LNCaP clone FGC (cell line): ENCODE measurements at regions not wholly inside any gene's neighbourhood (a gene's known extent, or its start where the extent isn't known, plus 50 kb on each side); places are given as distances from the start of the nearest gene placed in this dataset.
A peak's percentile ranks its signal among the peaks of the same experiment; 100 is the strongest.
"Not testable (repeated sequence)": the region's sequence is repeated elsewhere in the genome, so short reads cannot be mapped to it uniquely, and the experiment has no call there.

Source experiments
- DNase-seq: peaks from one replicate; pipeline ENCODE4 v3.0.0-alpha.2; 2011; ENCODE audit warnings: low read depth
- H3K4me3 ChIP-seq: 2 replicates; pipeline ENCODE4 v1.5.1; 2011; ENCODE audit warnings: mild to moderate bottlenecking, low read depth, low read length, control low read depth
- TF ChIP-seq, protein P1 (sequence below): IDR thresholded peaks from 2 replicates; pipeline ENCODE4 v1.5.1; 2012; ENCODE audit warnings: mild to moderate bottlenecking; ENCODE audit not compliant: control insufficient read depth, insufficient read depth; ENCODE audit errors: extremely low read depth

DNA sequence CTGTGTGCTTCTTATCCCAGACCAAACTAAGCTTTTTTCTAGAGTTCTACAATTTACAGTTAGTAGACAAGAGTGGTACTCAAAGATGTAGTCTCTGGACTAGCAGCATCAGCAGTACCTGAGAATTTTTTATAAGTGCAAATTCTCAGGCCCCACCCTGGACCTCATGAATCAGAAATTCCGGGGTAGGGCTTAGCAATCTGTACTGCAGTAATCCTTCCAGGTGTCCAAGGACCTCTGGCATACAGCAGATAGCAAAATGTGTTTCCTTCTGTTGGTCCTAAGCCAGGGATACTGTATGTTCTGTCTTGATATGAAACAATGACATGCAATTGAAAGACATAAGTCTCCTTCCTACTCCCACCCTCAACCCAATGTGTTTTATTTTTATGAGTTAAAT is 194.3 kb downstream of the MSX2 start:
- no peak overlapping the region for H3K4me3 ChIP-seq
- no peak for DNase-seq
- TF ChIP-seq, protein P1, sequence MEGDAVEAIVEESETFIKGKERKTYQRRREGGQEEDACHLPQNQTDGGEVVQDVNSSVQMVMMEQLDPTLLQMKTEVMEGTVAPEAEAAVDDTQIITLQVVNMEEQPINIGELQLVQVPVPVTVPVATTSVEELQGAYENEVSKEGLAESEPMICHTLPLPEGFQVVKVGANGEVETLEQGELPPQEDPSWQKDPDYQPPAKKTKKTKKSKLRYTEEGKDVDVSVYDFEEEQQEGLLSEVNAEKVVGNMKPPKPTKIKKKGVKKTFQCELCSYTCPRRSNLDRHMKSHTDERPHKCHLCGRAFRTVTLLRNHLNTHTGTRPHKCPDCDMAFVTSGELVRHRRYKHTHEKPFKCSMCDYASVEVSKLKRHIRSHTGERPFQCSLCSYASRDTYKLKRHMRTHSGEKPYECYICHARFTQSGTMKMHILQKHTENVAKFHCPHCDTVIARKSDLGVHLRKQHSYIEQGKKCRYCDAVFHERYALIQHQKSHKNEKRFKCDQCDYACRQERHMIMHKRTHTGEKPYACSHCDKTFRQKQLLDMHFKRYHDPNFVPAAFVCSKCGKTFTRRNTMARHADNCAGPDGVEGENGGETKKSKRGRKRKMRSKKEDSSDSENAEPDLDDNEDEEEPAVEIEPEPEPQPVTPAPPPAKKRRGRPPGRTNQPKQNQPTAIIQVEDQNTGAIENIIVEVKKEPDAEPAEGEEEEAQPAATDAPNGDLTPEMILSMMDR = no peak

DNA sequence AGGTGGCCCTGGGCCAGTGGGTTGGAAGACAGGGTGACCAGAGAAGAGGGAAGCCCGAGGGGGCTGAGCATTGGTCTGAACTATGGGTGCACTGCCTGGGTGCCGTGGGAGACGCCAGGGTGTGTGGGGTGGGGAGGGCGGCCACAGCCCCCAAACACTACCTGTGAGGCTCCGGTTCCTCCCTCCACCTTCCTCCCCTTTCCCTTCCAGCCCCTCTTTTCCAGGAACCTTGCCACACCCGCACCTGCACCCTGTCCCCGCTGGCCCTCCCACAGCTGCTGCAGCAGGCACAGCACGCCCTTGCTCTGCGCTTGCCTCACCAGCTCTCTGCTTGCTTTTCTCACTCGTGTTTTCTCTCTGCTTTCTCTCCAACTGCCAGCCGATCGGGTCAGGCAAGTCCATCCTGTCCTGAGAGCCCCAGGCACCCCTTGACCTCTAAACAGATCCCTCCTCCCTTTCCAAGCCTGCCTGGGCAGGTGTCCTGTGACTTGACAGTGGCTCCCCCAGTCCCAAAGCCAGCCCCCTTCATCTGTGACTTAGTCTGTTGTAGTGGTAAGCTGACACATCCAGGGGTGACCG is 193.7 kb downstream of the MSX2 start:
- DNase-seq = no peak
- TF ChIP-seq, protein P1 = no peak
- H3K4me3 ChIP-seq = no peak overlapping the region

DNA sequence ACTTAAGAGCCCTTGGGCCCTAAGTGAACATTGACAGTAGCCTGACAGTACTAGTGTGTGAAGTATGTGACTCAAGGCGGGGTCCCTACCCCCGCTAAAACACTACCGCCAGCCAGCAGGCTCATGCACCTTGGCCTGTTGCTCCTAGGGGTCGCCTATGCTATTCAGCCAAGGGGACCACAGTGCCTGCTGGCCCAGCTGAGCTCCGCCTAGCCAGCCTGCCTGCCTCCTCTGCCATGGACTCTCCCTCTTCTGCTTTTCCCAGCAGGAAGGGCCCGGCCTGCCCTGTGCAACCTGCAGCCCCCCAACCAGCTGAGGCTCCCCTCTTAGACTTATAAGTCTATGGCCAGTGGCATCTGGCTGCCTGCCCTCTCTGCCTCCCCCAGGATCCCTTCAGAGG is 193.1 kb downstream of the MSX2 start:
- DNase-seq, H3K4me3 ChIP-seq: not testable (repeated sequence)

DNA sequence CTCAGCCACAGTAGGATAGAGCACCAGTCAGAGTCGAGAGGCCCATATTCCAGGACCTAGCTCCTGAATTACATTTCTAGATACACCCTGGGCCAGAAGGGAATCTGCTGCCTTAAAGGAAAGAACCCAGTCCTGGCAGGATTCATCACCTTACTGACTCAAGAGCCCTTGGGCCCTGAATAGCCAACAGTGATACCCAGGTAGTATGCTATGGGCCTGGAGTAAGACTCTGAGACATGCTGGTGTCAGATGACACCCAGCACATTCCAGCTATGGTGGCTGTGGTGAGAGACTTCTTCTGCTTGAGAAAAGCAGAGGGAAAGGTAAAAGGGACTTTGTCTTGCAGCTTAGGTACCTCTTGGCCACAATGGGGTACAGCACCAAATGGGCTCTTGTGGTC is 192.5 kb downstream of the MSX2 start:
- DNase-seq, H3K4me3 ChIP-seq: not testable (repeated sequence)

DNA sequence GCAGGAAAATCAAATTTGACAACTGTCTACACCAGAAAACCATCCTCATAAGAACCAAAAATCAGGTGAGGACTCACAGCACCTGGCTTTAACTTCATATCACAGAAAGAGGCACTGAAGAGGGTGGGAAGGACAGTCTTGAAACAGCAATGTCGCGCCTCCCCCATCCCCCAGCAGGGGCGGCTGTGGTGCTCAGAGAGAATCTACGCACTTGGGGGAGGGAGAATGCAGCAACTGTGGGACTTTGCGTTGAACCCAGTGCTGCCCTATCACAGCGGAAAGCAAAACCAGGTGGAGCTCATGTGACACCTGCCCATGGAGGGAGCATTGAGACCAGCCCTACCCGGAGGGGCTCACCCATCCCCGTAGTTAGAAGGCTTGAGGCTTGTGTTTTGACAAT is 191.8 kb downstream of the MSX2 start:
- DNase-seq = no peak
- TF ChIP-seq, protein P1 = no peak
- no peak overlapping the region for H3K4me3 ChIP-seq

DNA sequence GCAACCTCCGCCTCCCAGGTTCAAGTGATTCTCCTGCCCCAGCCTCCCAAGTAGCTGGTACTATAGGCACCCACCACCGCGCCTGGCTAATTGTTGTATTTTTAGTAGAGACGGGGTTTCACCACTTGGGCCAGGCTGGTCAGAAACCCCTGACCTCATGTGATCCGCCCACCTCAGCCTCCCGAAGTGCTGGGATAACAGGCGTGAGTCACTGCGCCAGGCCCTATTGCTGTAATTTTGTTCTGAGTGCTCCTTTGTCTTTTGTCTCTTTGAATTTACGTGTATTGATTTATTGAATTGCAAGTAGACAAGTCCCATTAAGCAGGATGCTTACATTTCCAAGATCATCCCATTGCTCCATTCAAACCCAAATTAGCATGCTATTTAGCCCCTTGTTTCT is 186.7 kb downstream of the MSX2 start:
- TF ChIP-seq, protein P1 = no peak
- no peak overlapping the region for H3K4me3 ChIP-seq
- DNase-seq = no peak

DNA sequence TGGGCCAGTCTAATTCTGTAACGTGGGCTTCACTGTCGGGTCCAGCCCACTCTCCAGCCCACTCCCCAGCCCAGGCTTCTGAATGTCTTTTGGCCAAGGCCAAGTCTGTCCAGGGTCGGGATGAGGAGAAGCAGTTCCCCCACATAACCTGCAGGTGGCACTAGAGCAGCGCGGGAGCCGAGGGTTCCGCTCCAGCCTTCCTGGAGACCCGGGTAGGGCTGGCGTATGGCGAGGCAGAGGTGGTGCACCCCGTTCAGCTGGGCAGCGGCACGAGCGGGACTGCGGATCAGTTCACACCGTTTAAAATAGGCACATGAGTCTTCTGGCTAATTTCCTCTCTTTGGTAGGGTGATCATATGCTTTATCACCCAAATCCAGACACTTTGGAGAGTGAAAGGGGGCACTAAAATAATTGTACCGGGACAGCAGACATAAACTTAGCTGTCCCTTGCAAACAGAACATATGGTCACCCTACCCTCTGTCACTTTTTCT is 185.9 kb downstream of the MSX2 start:
- TF ChIP-seq, protein P1 = peak; percentile 97
- DNase-seq = peak; percentile 7
- no peak overlapping the region for H3K4me3 ChIP-seq

DNA sequence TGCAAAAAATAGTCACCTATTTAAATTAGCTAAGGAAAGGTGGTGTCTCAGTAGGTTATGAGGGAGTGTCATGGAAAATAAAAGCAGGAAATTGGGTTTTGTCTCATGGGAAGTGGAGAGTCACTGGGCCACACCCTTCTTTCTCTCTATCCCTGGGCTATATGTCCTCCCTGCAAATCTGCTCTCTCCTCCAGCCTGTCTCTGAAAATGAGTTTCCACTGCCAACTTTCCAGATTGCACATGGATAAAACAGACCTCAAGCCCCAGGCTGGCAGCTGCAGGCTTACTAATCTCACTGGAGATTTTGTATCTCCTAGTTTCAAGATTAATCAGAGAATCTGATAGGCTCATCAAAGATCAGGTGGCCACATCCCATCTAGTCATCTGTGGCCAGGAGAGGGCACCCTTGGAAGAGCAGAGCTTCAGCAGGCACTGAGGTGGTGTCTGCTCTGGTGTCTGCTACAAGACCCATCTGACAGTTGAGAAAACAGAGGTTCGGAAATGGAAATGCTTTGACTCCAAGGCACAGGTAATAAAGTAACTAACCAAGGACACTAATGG is 178.9 kb downstream of the MSX2 start:
- no peak for DNase-seq
- TF ChIP-seq, protein P1 = peak; percentile 20; the same call in 1 of the 2 replicates
- H3K4me3 ChIP-seq = no peak overlapping the region
